Vagina (tissue), 2 donors: ENCODE measurements at regions not wholly inside any gene's neighbourhood (a gene's known extent, or its start where the extent isn't known, plus 50 kb on each side); places are given as distances from the start of the nearest gene placed in this dataset.

ENCODE experiments used
- CTCF ChIP-seq, 3 experiments: fragments of 450-650 bp in 2 of 3; fragments of 200-600 bp in 1 of 3; sonication (generic) in 1 of 3; IDR thresholded peaks; one replicate each; pipeline ENCODE4 v1.5.1; 2017 to 2019; ENCODE audit warnings: antibody characterized with exemption in 3 of 3, mild to moderate bottlenecking in 2 of 3, moderate library complexity in 2 of 3
- POLR2A ChIP-seq, 2 donors: fragments of 450-650 bp; IDR thresholded peaks; one replicate each; pipeline ENCODE4 v1.6.1; 2017; ENCODE audit warnings: antibody characterized with exemption in 2 of 2, mild to moderate bottlenecking in 2 of 2, moderate library complexity in 2 of 2
- POLR2AphosphoS5 ChIP-seq, 2 donors: sonication (generic); formaldehyde crosslinking; IDR thresholded peaks; one replicate each; pipeline ENCODE4 v1.9.0; 2017; ENCODE audit warnings: antibody characterized with exemption in 2 of 2, mild to moderate bottlenecking in 2 of 2, low read depth in 1 of 2; ENCODE audit not compliant: insufficient read depth in 1 of 2

DNA sequence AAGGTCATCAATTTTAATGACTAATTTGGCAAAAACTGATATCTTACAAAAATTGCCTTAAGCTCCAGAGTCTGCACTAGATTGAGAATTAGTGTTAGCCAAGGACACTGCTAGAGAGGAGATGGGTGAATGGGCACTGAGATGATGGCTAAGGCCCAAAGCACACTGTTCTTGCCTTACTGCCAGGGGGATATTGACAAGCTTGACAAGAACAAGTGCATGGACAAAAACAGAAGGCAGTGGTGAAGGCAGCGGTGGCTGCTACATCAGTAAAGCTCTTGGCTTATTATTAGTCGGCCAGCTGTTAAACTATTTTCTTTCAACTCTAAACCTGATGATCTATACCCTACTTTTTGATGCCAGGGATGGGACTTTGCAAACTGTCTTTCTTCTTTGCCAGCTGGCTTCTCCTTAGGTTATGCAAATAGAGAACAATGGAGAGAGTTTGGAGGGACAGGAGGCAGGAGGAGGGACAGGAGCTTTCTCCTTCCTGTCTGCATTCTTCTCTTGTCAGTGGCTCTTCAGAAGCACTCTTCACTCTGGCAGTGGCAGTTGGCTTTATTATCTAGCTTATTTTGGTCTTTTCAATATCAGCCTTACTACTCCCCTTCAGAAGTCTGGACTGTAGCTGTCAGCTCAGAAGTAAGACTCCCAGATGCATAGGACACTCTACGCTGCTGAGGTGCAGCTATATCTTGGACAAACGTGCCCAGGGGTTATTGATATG, 853.5 kb upstream of the TMPRSS15 start:
- no peak for TF ChIP-seq CTCF (IDR thresholded peaks at IDR 0.05)
- TF ChIP-seq POLR2AphosphoS5 (IDR thresholded peaks at IDR 0.05; ENCODE audit: insufficient read depth in 1 of 2, low read depth in 1 of 2): no peak
- no peak for TF ChIP-seq POLR2A (IDR thresholded peaks at IDR 0.05)
